Neural cell (in vitro differentiated cells): ENCODE measurements at regions not wholly inside any gene's neighbourhood (a gene's known extent, or its start where the extent isn't known, plus 50 kb on each side); places are given as distances from the start of the nearest gene placed in this dataset.

Source experiments
- H2AFZ ChIP-seq: fragments of 200-600, 300-800 bp; sonication (generic), shearing (Covaris generic); 2 replicates; pipeline ENCODE4 v1.6.0; 2014; ENCODE audit warnings: low read depth, mild to moderate bottlenecking, antibody characterized with exemption, low read length, moderate library complexity
- H3F3A ChIP-seq: fragments of 200-600 bp; shearing (Covaris generic); 2 replicates; pipeline ENCODE4 v1.6.1; 2016; ENCODE audit warnings: mild to moderate bottlenecking, moderate library complexity, mixed read lengths, antibody characterized with exemption, low read length; ENCODE audit not compliant: insufficient read depth, poor library complexity, severe bottlenecking
- H3K27ac ChIP-seq: fragments of 200-600, 300-800 bp; sonication (generic), shearing (Covaris generic); 2 replicates; pipeline ENCODE4 v1.5.1; 2014; ENCODE audit warnings: mild to moderate bottlenecking, low read length, moderate library complexity
- H3K27me3 ChIP-seq: fragments of 300-800, 200-600 bp; sonication (generic), shearing (Covaris generic); 2 replicates; pipeline ENCODE4 v1.6.0; 2014; ENCODE audit warnings: mild to moderate bottlenecking, low read depth, low read length, moderate library complexity; ENCODE audit not compliant: insufficient read depth
- H3K36me3 ChIP-seq: fragments of 300-800, 200-600 bp; sonication (generic), shearing (Covaris generic); 2 replicates; pipeline ENCODE4 v1.5.1; 2014; ENCODE audit warnings: mild to moderate bottlenecking, antibody characterized with exemption, low read length, moderate library complexity; ENCODE audit not compliant: insufficient read depth
- H3K4me2 ChIP-seq: fragments of 300-800, 200-600 bp; sonication (generic), shearing (Covaris generic); 2 replicates; pipeline ENCODE4 v1.6.0; 2014; ENCODE audit warnings: mild to moderate bottlenecking, low read length
- H3K4me3 ChIP-seq: fragments of 300-800, 200-600 bp; sonication (generic), shearing (Covaris generic); 2 replicates; pipeline ENCODE4 v1.5.1; 2014; ENCODE audit warnings: mild to moderate bottlenecking, low read length, moderate library complexity
- H3K79me2 ChIP-seq: fragments of 200-600 bp; shearing (Covaris generic); replicated peaks from 2 replicates; pipeline ENCODE4 v1.6.0; 2014; ENCODE audit warnings: mild to moderate bottlenecking, low read length, moderate library complexity; ENCODE audit not compliant: insufficient read depth
- H3K9ac ChIP-seq: fragments of 300-800, 200-600 bp; sonication (generic), shearing (Covaris generic); 2 replicates; pipeline ENCODE4 v1.6.1; 2016; ENCODE audit warnings: mild to moderate bottlenecking, low read length, mixed read lengths
- H3K9me2 ChIP-seq: fragments of 200-600 bp; shearing (Covaris generic); 2 replicates; pipeline ENCODE4 v1.6.1; 2016; ENCODE audit warnings: mild to moderate bottlenecking, low read length, mixed read lengths; ENCODE audit not compliant: insufficient read depth
- H3K9me3 ChIP-seq: fragments of 200-600, 300-800 bp; sonication (generic), shearing (Covaris generic); 2 replicates; pipeline ENCODE4 v1.6.1; 2016; ENCODE audit warnings: mild to moderate bottlenecking, mixed run types, low read length, moderate library complexity, mixed read lengths
- H4K20me1 ChIP-seq: fragments of 200-600 bp; shearing (Covaris generic); 2 replicates; pipeline ENCODE4 v1.6.1; 2016; ENCODE audit warnings: mild to moderate bottlenecking, mixed run types; ENCODE audit not compliant: insufficient read depth
- CTCF ChIP-seq: fragments of 450-650 bp; IDR thresholded peaks from 2 replicates; pipeline ENCODE4 v1.5.1; 2014; ENCODE audit warnings: antibody characterized with exemption, mild to moderate bottlenecking, moderate library complexity; ENCODE audit not compliant: poor library complexity, severe bottlenecking
- EP300 ChIP-seq: fragments of 450-650 bp; conservative IDR thresholded peaks from 2 replicates; pipeline ENCODE4 v1.6.1; 2014; ENCODE audit warnings: antibody characterized with exemption, mild to moderate bottlenecking, moderate library complexity; ENCODE audit not compliant: poor library complexity, severe bottlenecking
- EZH2 ChIP-seq: fragments of 200-600, 300-800 bp; shearing (Covaris generic), sonication (generic); IDR thresholded peaks from 2 replicates; pipeline ENCODE4 v1.6.1; 2014; ENCODE audit warnings: antibody characterized with exemption, low read length, borderline replicate concordance, mild to moderate bottlenecking; ENCODE audit not compliant: insufficient read depth, poor library complexity, severe bottlenecking
- MXI1 ChIP-seq: fragments of 450-650 bp; conservative IDR thresholded peaks from 2 replicates; pipeline ENCODE4 v1.6.1; 2014; ENCODE audit warnings: antibody characterized with exemption, mild to moderate bottlenecking; ENCODE audit not compliant: poor library complexity, severe bottlenecking
- POLR2AphosphoS5 ChIP-seq: IDR thresholded peaks from 2 replicates; pipeline ENCODE4 v1.6.1; 2012
- RAD21 ChIP-seq: fragments of 450-650 bp; conservative IDR thresholded peaks from 2 replicates; pipeline ENCODE4 v1.6.1; 2014; ENCODE audit warnings: antibody characterized with exemption, mild to moderate bottlenecking, moderate library complexity
- REST ChIP-seq: IDR thresholded peaks from 2 replicates; pipeline ENCODE4 v1.6.1; 2012; ENCODE audit warnings: borderline replicate concordance
- SMC3 ChIP-seq: fragments of 450-650 bp; conservative IDR thresholded peaks from 2 replicates; pipeline ENCODE4 v1.6.1; 2014; ENCODE audit warnings: antibody characterized with exemption, mild to moderate bottlenecking, moderate library complexity; ENCODE audit not compliant: poor library complexity
- TAF1 ChIP-seq: IDR thresholded peaks from 2 replicates; pipeline ENCODE4 v1.6.1; 2012; ENCODE audit warnings: low read depth

GRCh38 chr19:30070198-30070967, 128.3 kb downstream of the URI1 start:
- no peak overlapping the region for H3K9ac ChIP-seq
- H3F3A ChIP-seq, result no peaks in the 10 kb centered on the region
- no peaks in the 10 kb centered on the region for H3K79me2 ChIP-seq
- no peak overlapping the region for H3K4me3 ChIP-seq
- no peaks in the 10 kb centered on the region for H3K9me2 ChIP-seq
- no peak for TF ChIP-seq EP300
- TF ChIP-seq TAF1, result no peak
- no peak for TF ChIP-seq REST
- no peak for TF ChIP-seq EZH2
- no peak for TF ChIP-seq POLR2AphosphoS5
- no peak for TF ChIP-seq RAD21
- no peak for TF ChIP-seq CTCF
- TF ChIP-seq SMC3, result no peak
- TF ChIP-seq MXI1, result no peak
- no peaks in the 10 kb centered on the region for H3K36me3 ChIP-seq
- H3K27ac ChIP-seq, result no peak overlapping the region
- H3K27me3 ChIP-seq, result no peaks in the 10 kb centered on the region
- no peak overlapping the region for H3K4me2 ChIP-seq
- no peaks in the 10 kb centered on the region for H4K20me1 ChIP-seq
- no peak overlapping the region for H2AFZ ChIP-seq
- H3K9me3 ChIP-seq, result no peaks in the 10 kb centered on the region

- no peak overlapping the region for H3K4me2 ChIP-seq
- no peaks in the 10 kb centered on the region for H3K9me2 ChIP-seq
- no peaks in the 10 kb centered on the region for H3K79me2 ChIP-seq
- TF ChIP-seq TAF1, result no peak
- TF ChIP-seq REST, result no peak
- TF ChIP-seq POLR2AphosphoS5, result no peak
- TF ChIP-seq CTCF, result no peak
- TF ChIP-seq MXI1, result no peak
- no peak for TF ChIP-seq EZH2
- no peaks in the 10 kb centered on the region for H3K27me3 ChIP-seq
- H3K27ac ChIP-seq, result no peak overlapping the region
- H3K4me3 ChIP-seq, result no peak overlapping the region
- no peaks in the 10 kb centered on the region for H3F3A ChIP-seq
- no peaks in the 10 kb centered on the region for H3K36me3 ChIP-seq
- H2AFZ ChIP-seq, result no peak overlapping the region
- no peaks in the 10 kb centered on the region for H3K9me3 ChIP-seq
- H4K20me1 ChIP-seq, result no peaks in the 10 kb centered on the region
- H3K9ac ChIP-seq, result no peak overlapping the region
These were observed 129.1 kb downstream of the URI1 start for GRCh38 chr19:30070968-30071632.
